Activated CD8-positive, alpha-beta memory T cell treated with anti-CD3 and anti-CD28 coated beads for 36 hours (primary cell): ENCODE measurements at regions not wholly inside any gene's neighbourhood (a gene's known extent, or its start where the extent isn't known, plus 50 kb on each side); places are given as distances from the start of the nearest gene placed in this dataset.
"Not testable (repeated sequence)": the region's sequence is repeated elsewhere in the genome, so short reads cannot be mapped to it uniquely, and the experiment has no call there.

ENCODE experiments used
- CTCF ChIA-PET: fragments of 350-600 bp; sonication (Branson Sonifier 250); formaldehyde crosslinking; loops from one replicate; lab custom pipeline; 2021; ENCODE audit warnings: antibody characterized with exemption; lab: Charles Lee
- POLR2A ChIA-PET: fragments of 350-600 bp; sonication (Branson Sonifier 250); formaldehyde crosslinking; loops from one replicate; lab custom pipeline; 2021; ENCODE audit warnings: antibody characterized with exemption; lab: Charles Lee

DNA sequence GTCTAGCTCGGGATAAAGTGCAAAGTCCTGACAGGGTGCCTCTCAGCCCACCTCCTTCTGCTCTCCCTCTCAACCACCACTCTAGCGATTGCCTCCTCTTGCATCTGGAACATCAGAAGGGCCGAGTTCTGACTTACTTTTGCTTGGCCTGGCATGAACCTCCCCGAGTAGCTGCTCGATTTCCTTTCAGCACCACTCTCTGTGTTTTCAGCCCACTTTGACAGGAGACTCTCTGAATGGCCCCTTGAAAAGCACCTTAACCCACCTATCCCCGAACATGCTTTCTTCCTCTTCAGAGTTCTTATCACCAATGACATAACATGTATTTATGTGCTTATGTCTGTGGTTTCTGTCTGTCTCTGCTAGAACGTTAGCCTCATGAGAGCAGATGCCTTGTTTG is 225.8 kb upstream of the RUNX1 start:
- CTCF ChIA-PET = no interaction called here

DNA sequence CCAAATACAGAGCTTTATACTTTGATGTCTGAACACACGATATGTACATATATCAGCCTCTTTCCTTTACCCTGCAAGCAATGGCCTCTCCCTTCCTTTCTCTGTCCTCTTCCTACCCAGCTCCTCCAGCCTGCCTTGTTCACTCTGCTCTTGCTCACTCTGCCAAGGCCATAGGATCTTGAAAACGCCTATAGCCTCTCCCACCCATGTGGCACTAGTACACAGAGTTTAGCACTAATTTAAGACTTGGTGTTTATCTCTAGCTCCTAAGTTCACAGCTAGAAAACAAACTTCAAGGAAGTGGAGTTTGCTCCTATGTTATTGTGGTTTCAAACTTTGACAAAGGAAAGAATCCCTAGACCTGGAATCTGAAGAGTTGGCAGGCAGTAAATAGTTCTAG is 225.0 kb upstream of the RUNX1 start:
- CTCF ChIA-PET = no interaction called here
- POLR2A ChIA-PET = interaction anchor here (0.6 kb wide), 1 partner anchor 160 kb away, joined by 4 read pairs; no protein-coding TSS in a partner anchor

More for the DNA sequence above, 225.8 kb upstream of the RUNX1 start:
- POLR2A ChIA-PET = no interaction called here

DNA sequence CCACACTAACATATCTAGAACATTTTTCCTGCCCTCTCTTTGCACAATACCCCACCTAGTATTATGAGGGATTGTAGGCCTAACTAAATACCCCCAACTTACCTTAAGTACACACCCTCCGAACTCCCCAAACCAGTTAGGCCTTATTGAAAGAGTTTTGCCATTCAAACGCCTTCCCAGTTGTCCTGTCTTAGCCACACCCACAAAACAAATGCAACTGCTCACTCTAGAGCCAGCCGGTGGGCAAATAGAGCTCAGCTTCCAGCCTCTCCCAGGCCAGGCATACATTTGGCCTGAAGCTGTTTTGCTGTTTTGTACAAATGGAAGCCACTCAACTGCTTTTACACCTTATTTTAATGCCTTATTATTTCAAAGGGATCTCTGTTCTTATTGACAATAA is 224.2 kb upstream of the RUNX1 start:
- POLR2A ChIA-PET = no interaction called here
- CTCF ChIA-PET = no interaction called here

DNA sequence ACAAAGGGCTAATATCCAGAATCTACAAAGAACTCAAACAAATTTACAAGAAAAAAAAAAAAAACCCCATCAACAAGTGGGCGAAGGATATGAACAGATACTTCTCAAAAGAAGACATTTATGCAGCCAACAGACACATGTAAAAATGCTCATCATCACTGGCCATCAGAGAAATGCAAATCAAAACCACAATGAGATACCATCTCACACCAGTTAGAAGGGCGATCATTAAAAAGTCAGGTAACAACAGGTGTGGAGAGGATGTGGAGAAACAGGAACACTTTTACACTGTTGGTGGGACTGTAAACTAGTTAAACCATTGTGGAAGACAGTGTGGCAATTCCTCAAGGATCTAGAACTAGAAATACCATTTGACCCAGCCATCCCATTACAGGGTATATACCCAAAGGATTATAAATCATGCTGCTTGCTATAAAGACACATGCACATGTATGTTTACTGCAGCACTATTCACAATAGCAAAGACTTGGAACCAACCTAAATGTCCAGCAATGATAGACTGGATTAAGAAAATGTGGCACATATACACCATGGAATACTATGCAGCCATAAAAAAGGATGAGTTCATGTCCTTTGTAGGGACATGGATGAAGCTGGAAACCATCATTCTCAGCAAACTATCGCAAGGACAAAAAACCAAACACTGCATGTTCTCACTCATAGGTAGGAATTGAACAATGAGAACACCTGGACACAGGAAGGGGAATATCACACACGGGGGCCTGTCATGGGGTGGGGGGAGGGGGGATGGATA is 222.4 kb upstream of the RUNX1 start:
- POLR2A ChIA-PET, CTCF ChIA-PET: not testable (repeated sequence)

DNA sequence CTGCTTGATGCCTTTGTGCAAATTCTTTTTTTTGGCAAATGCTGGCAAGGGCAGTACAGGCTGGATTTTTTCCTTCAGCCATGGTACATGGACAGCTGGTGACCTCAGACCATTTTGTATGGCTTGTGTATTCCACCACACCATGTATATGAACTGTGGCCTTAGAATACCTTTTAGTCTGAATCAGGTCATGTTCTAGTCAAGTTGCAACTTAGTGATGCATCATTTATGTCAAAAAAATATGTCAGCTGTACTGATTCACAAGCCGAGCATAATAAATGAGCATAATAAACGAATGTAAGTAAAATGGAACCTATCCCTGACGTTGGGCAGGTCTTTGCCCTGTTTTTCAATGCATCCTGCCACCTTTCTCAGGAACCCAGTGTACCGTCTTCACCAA is 219.7 kb upstream of the RUNX1 start:
- POLR2A ChIA-PET = no interaction called here
- CTCF ChIA-PET = no interaction called here

DNA sequence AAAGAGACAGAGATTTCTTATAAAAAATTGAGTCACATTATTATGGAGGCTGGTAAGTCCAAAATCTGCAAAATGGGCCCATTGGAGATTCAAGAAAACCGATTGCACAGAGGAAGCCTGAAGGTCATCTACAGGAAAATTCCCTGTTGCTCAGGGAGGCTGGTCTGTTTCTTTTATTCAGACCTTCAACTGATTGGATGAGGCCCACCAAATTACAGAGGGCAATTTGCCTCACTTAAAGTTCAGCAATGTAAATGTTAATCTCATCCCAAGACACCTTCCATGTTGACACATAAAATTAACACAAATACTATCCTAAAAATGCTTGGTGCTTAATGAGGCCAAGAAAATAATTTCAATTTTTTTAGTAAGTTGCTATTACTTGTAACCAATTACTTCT is 219.2 kb upstream of the RUNX1 start:
- ChIA-PET CTCF (no interaction called here), POLR2A (no interaction called here)

DNA sequence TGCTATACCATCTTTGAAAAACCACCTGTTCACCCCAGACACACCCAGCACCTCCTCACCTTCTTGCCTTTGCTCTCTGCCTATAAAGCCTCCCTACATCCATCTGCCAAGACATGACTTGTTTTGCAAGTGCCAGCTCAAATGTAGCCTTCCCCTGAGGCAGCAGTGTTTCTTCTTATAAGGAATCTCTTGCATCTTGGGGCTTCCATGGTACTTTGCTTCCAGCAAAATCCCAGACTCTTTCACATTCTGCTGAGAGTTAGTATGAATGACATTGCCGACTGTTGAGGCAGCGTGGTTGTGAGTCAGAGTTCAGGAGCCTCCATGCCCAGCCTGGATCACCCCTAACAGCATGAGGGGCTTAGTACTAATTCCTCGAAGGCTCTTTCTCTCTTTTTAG is 217.4 kb upstream of the RUNX1 start:
- ChIA-PET POLR2A (no interaction called here), CTCF (no interaction called here)

DNA sequence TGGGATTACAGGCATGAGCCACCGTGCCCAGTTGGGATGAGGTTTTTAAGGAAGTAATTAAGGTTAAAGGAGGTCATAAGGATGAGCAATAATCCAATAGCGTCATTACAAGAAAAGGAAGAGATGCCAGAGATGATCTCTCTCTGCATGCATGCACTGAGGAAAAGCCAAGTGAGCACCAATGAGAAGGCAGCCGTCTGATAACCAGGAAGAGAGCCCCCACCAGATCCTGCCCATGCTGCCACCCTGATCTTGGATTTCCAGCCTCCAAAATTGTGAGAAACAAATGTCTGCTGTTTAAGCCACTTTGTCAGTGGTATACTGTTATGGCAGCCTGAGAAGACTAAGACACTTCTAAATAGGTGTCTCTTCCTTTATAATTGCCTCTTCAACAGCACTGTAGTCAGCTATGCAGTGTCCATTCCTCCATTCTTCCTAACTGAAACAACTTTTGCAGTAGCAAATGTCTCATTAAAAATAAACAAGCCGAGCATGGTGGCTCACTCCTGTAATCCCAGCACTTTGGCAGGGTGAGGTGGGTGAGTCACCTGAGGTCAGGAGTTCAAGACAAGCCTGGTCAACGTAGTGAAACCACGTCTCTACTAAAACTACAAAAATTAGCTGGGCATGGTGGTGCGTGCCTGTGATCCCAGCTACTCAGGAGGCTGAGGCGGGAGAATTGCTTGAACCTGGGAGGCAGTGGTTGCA is 216.2 kb upstream of the RUNX1 start:
- ChIA-PET CTCF (interaction anchor here (0.9 kb wide), 1 partner anchor 11 kb away, joined by 4 read pairs; no protein-coding TSS in a partner anchor), POLR2A (no interaction called here)

DNA sequence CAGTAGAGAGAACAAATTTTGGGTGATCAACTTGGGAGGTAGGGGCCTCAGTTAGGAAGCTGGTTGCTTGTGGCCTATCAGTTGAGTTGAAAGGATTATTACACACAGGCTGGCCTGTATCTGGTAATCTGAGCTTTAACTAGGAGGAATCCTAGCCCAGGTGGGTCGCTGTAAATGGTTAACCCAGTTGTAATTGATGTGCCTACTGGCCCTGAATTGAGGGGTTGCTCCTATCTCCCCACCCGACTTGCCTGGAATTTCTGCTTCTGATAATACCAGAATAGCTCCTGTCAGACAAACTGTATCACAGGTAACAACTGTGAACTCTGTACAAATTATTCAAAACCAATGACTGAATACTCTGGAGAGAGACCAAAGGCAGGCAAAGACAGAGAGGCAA is 210.4 kb upstream of the RUNX1 start:
- CTCF ChIA-PET = interaction anchor here (0.5 kb wide), 1 partner anchor 35 kb away, joined by 3 read pairs; no protein-coding TSS in a partner anchor
- POLR2A ChIA-PET = no interaction called here

DNA sequence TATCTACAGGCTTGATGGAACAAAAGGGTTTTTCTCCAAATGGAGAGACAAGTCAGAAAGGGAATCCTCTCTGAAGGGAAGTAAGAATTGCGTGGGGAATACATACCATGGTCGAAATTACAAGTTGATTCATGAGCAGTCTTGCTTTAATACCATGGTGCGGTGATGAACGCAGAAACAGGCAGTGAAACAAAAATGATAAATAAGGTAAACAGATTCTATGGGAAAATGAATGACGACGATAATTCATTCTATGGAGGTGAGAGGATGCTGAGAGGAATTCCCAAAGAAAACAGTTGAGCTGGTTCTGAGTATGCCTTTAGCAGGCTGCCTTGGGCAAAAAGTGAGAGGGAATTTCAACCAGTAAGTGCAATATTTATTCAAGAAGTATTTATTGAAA is 209.4 kb upstream of the RUNX1 start:
- CTCF ChIA-PET = no interaction called here
- POLR2A ChIA-PET = no interaction called here

DNA sequence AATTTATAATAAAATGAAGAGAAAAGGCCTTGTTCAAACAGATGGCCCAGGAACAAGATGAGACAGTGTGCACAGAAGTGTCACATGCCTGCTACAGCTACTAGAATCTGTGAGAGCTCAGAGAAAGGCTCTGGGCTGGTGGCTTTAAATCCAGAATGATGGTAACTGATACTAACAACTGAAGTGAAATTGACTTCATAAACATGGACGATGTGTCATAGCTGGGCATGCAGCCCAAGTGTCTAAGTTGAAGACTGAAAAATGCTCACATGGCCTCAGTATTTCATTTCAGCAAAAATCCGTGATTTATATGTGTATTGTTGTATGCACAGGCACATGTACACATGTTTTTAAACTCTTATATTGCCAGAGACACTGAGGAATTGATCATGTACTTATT is 208.3 kb upstream of the RUNX1 start:
- ChIA-PET POLR2A (interaction anchor here (0.7 kb wide), 1 partner anchor 118 kb away, joined by 3 read pairs; no protein-coding TSS in a partner anchor), CTCF (no interaction called here)

DNA sequence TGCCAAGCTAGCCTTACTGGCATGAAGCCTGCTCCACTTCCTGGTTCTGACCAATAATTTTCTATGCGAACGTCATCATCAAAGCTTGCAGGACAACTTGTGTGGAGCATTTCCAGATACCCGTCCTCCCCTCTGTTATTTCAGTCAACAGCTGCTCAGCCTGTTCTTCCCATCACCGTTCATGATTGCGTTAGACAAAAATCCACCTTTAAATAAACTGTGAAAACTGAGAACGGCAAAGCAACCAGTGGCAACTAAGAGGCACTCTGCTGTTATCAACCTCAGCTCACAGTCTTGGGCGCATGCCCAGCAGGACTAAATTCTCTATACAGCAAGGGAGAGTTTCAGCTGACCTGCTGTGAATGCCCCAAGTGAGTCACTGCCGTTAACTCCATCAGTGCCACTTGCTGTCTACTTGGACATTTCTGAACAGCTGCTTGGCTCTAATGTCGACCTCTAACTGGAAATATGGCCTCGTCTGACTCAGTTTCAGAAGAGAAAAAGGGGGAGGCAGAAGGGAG is 207.4 kb upstream of the RUNX1 start:
- ChIA-PET CTCF (no interaction called here), POLR2A (no interaction called here)

DNA sequence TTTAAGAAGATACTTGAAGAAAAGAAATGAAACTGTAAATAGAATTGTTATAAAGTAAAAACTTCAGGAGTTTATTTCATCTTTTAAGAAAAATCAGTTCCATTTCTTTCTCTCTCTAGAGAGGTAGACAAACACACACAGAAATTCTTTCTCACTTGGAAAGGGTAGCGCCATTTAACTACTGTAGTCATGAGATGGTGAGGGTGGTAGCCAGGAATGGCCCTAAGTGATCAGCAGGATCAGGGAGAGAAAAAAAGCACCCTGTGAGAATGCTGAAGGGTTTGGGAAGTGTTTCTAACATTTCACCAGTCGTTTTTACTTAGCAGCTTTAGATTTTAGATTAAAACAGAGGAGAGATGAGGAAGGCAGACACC is 205.7 kb upstream of the RUNX1 start:
- CTCF ChIA-PET = interaction anchor here (0.7 to 1.7 kb wide), 2 partner anchors 10 to 366 kb away, joined by 3 to 4 read pairs; no protein-coding TSS in a partner anchor
- POLR2A ChIA-PET = no interaction called here

DNA sequence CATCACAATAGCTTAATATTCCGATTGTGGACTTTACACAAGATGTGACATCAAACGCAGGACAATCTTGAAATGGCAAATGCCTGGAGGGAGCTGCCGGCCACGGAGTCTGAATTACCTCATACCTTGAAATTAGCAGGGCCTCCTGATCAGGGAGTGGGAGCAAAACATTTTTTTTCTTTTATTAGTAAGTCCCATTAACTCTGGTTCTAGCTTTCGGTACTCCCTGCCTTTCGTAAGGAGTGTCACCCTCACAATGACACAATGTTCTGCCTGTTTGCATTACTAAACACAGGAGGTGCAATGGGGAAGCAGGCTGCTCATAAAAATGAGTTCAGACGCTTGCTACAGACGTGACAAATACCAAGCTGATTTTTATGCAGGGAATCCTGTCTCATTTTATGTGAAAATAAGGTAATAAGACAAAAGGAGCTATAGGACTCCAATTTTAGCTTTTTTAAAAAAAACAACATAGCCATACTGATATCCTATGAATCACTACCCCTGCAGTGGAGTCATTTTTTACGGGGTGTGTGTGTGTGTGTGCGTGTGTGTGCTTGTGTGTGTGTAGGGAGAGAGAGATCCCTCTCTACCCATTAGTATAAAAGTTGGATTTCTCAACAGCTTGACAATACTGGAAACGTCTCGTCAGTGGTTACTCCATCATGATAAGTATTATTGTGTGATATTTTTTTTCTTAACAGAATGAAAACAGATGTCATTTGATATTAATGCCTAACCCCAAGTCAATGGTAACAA is 205.1 kb upstream of the RUNX1 start:
- CTCF ChIA-PET = interaction anchor here (0.6 to 1.7 kb wide), 2 partner anchors 10 to 49 kb away, joined by 3 to 4 read pairs; no protein-coding TSS in a partner anchor
- POLR2A ChIA-PET = no interaction called here

DNA sequence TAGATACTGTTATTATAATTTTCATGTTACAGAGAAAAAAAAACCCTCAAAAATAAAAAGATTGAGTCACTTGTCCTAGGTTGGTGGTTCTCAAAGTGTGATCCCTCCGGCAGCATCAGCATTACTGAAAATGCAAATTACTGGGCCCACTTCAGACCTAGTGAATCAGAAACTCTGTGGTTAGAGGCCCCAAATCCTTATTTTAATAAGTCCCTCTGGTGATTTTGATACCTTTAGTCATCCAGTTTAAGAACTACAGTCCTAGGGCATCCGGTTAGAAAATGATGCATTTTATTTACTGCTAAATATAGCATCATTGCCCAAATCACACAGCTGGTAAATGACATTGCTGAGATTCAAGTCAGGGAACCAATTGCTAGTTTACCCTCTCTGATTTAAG is 203.7 kb upstream of the RUNX1 start:
- CTCF ChIA-PET = interaction anchor here (1.3 kb wide), 1 partner anchor 187 kb away, joined by 3 read pairs; no protein-coding TSS in a partner anchor

DNA sequence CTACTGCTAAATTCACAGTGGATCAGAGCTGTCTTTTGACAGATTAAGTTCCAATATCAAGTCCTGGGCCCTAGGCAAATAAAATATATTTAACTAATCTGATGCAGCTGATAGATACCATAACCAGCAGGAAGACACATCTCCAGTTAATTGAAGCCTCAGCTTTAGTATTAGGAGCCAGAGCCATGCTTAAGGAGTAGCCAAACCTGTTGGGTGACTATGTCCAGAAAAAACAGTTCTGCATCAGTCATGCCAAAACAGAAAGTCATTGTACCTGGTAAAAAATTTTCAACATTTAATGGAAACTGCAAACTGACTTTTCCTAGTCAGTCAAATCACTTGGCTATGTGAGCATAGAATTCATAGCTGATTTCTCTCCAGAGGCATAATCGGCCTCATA is 200.5 kb upstream of the RUNX1 start:
- POLR2A ChIA-PET = no interaction called here
- CTCF ChIA-PET = no interaction called here

More for the DNA sequence above, 203.7 kb upstream of the RUNX1 start:
- POLR2A ChIA-PET = no interaction called here

DNA sequence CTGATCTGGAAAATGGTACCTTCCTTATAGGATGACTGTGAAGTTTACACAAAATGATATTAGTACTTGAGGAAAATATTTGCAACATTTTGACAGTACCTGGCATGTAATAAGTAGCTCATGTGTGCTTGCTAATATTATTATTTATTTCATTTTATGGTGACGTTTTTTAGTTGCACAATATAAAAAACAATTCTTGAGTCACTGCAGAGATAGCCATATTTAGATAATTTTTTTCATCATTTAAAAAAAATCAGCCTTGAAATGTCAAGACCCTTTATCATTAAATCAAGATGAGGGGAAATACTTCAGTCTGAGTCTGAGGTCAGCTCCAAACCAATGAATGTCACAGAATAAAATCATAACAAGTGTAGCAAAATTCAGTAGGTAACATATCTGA is 196.8 kb upstream of the RUNX1 start:
- POLR2A ChIA-PET = no interaction called here
- CTCF ChIA-PET = no interaction called here

DNA sequence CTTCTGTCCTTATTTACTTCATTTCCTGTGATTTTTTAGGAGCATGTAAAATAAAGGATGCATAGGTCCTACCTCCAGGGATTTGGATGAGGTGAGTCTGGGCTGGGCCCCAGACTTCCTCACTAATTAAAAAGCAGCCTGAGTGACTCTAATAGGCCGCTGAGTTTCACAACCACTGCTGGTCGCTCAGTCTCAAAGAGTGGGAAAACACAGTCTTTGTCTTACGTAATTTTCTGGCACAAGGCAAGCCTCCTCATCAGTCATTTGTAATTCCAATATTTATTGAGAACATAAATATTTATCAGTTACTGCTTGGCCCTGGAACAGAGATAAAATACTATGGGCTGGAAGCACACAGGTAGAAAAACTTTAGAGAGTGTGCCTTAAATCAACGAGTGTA is 195.4 kb upstream of the RUNX1 start:
- CTCF ChIA-PET = no interaction called here

DNA sequence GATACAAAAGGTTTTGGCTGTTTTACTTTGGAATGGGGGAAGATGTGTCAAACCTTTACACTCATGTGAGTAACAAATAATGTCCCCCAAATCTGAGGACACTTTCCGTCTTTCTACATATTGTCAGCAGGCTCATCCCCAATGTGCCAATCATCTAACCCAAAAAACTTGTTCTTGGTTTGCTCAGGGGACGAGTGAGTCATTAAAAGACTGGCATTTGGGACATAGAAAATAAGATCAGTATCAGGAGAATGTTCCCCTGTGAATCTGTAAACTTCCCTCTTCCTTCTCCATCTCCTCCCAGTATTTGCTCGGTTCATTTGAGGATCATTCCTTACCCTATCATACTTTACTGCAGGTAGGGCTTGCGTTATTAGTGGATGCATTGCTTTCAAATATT is 194.1 kb upstream of the RUNX1 start:
- CTCF ChIA-PET = no interaction called here

More for the DNA sequence above, 195.4 kb upstream of the RUNX1 start:
- POLR2A ChIA-PET = no interaction called here

DNA sequence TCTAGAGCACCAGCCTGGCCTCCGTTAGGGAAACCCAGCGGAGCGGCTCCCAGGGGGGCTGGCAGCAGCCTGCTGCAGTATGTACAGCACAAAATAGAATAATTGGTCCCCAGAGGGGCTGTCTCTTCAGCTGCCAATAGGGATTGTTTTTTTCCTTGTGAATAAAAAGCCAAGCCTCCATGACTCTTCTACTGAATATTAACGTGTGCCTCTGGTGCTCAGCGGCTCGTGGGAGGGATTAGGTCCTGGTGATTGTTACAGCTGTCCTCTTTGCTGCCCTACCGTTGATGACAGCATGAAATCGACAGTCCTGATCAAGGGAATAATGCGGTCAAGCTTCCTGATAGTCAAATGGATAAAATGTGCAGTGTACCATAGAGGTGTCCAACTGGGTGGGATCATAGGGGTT is 190.7 kb upstream of the RUNX1 start:
- POLR2A ChIA-PET = no interaction called here
- CTCF ChIA-PET = no interaction called here

More for the DNA sequence above, 194.1 kb upstream of the RUNX1 start:
- POLR2A ChIA-PET = no interaction called here
